ENCODE measurements at regions not wholly inside any gene's neighbourhood (a gene's known extent, or its start where the extent isn't known, plus 50 kb on each side); places are given as distances from the start of the nearest gene placed in this dataset.

- Histone ChIP-seq H3K4me3 (no peak overlapping the region), H3K4me1 (no peaks in the 10 kb centered on the region), H3K27ac (no peak overlapping the region), H3K4me2 (no peak overlapping the region), H3K9me3 (no peaks in the 10 kb centered on the region)
- POLR2A ChIA-PET, result no interaction called here
- no peak for FAIRE-seq
- no peak for TF ChIP-seq REST (IDR thresholded peaks at IDR 0.05)
- TF ChIP-seq BHLHE40 (IDR thresholded peaks at IDR 0.05; ENCODE audit: low read depth, low read length), result no peak
- TF ChIP-seq, protein P1, sequence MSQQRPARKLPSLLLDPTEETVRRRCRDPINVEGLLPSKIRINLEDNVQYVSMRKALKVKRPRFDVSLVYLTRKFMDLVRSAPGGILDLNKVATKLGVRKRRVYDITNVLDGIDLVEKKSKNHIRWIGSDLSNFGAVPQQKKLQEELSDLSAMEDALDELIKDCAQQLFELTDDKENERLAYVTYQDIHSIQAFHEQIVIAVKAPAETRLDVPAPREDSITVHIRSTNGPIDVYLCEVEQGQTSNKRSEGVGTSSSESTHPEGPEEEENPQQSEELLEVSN (IDR thresholded peaks at IDR 0.05; ENCODE audit: borderline replicate concordance, low read depth), result no peak
- TF ChIP-seq RAD21 (conservative IDR thresholded peaks at IDR 0.05 in 1 of 2, IDR thresholded peaks at IDR 0.05 in 1 of 2), result no peak
- TF ChIP-seq JUN (IDR thresholded peaks at IDR 0.05), result no peak
- TF ChIP-seq TP53 (CRISPR knock-in tag; IDR thresholded peaks at IDR 0.05), result no peak
- no peak for TF ChIP-seq ATOH8 (CRISPR knock-in tag; IDR thresholded peaks at IDR 0.05; ENCODE audit: low read depth)
- TF ChIP-seq RFX5 (IDR thresholded peaks at IDR 0.05), result no peak
- TF ChIP-seq JUNB (IDR thresholded peaks at IDR 0.05), result no peak
- TF ChIP-seq ZFP36 (IDR thresholded peaks at IDR 0.05; ENCODE audit: borderline replicate concordance, partially characterized antibody), result no peak
- TF ChIP-seq FOSL2 (IDR thresholded peaks at IDR 0.05), result no peak
- no peak for TF ChIP-seq FOSL2 (CRISPR knock-in tag; IDR thresholded peaks at IDR 0.05)
- no peak for TF ChIP-seq SMC3 (IDR thresholded peaks at IDR 0.05)
- TF ChIP-seq ZSCAN20 (CRISPR knock-in tag; IDR thresholded peaks at IDR 0.05), result no peak
- TF ChIP-seq PBX3 (IDR thresholded peaks at IDR 0.05), result no peak
- no peak for TF ChIP-seq KDM1A (IDR thresholded peaks at IDR 0.05; ENCODE audit: low read depth)
- no peak for DNase-seq (ENCODE audit: low read depth in 1 of 2, low spot score in 1 of 2)
- CTCF ChIA-PET, result interaction anchor here (0.6 kb wide), 1 partner anchor 87 kb away, joined by 3 read pairs; no protein-coding TSS in a partner anchor
- ATAC-seq, result no peak
Measured at GRCh38 chr6:79801362-79801761, 146.0 kb downstream of the ELOVL4 start.

- ChIA-PET POLR2A (no interaction called here), CTCF (no interaction called here)
- FAIRE-seq (no peak), ATAC-seq (no peak), DNase-seq (ENCODE audit: low read depth in 1 of 2, low spot score in 1 of 2) (no peak)
- 0% methylated on average over 2 of the region's 2 CpGs for WGBS (ENCODE audit: missing lambda C conversion rate)
- Histone ChIP-seq H3K27ac (no peak overlapping the region), H3K4me1 (no peaks in the 10 kb centered on the region), H3K9me3 (no peaks in the 10 kb centered on the region), H3K4me3 (no peak overlapping the region), H3K4me2 (no peak overlapping the region)
- no peak for TF ChIP-seq RCOR1 (IDR thresholded peaks at IDR 0.05; ENCODE audit: low read depth, low read length)
Measured at GRCh38 chr6:79798841-79799240, 148.5 kb downstream of the ELOVL4 start.

DNA sequence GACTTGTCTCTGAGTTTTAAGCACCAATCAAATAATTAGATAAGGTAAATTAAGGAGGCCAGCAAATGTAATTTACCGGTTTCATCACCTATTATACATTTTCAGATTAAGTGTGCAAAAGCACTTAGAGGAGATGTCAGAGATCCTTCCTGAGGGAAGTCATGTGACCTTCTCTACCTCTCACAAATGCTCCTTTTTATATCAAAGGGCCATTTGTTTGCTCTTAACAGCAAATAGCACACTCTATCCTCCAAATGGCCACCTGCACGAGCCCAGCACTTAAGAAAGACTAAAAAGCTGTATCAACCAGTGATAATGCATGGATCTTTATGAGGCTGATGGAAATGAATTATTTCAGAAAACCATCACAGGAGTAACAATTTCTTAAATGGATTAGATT lies 149.4 kb downstream of the ELOVL4 start:
- ChIA-PET CTCF (no interaction called here), POLR2A (no interaction called here)
- Histone ChIP-seq H3K4me1 (no peaks in the 10 kb centered on the region), H3K4me2 (no peak overlapping the region), H3K4me3 (no peak overlapping the region), H3K9me3 (no peaks in the 10 kb centered on the region), H3K27ac (no peak overlapping the region)
- TF ChIP-seq MAZ (IDR thresholded peaks at IDR 0.05; ENCODE audit: borderline replicate concordance, low read depth, low read length), result no peak
- no peak for TF ChIP-seq USF2 (IDR thresholded peaks at IDR 0.05)
- TF ChIP-seq MAFK (IDR thresholded peaks at IDR 0.05; ENCODE audit: partially characterized antibody), result no peak
- TF ChIP-seq CHD2 (IDR thresholded peaks at IDR 0.05; ENCODE audit: low read length, partially characterized antibody), result no peak
- no peak for TF ChIP-seq HEYL (CRISPR knock-in tag; IDR thresholded peaks at IDR 0.05)
- no peak for TF ChIP-seq TP53 (CRISPR knock-in tag; IDR thresholded peaks at IDR 0.05)
- TF ChIP-seq FOSB (CRISPR knock-in tag; IDR thresholded peaks at IDR 0.05), result no peak
- TF ChIP-seq EHMT2 (IDR thresholded peaks at IDR 0.05; ENCODE audit: low read depth), result no peak
- TF ChIP-seq, protein P1 (IDR thresholded peaks at IDR 0.05; ENCODE audit: borderline replicate concordance, low read depth), result no peak
- WGBS (ENCODE audit: missing lambda C conversion rate), result 22% methylated on average over 2 of the region's 2 CpGs
- FAIRE-seq (no peak), ATAC-seq (no peak), DNase-seq (ENCODE audit: low read depth in 1 of 2, low spot score in 1 of 2) (no peak)
